SH-SY5Y (cell line): ENCODE measurements at regions not wholly inside any gene's neighbourhood (a gene's known extent, or its start where the extent isn't known, plus 50 kb on each side); places are given as distances from the start of the nearest gene placed in this dataset.

Experiments used
- GATA2 ChIP-seq: IDR thresholded peaks from 2 replicates; pipeline ENCODE4 v1.6.1; 2011; ENCODE audit warnings: mild to moderate bottlenecking, low read depth, low read length
- GATA3 ChIP-seq: IDR thresholded peaks from 2 replicates; pipeline ENCODE4 v1.6.1; 2011; ENCODE audit warnings: low read depth, mild to moderate bottlenecking, low read length, moderate library complexity

- no peak for TF ChIP-seq GATA2
- TF ChIP-seq GATA3, result no peak
Observed at GRCh38 chr10:105413997-105414396, 772.9 kb downstream of the SORCS3 start.
